NCI-H524 (cell line): ENCODE measurements at regions not wholly inside any gene's neighbourhood (a gene's known extent, or its start where the extent isn't known, plus 50 kb on each side); places are given as distances from the start of the nearest gene placed in this dataset.
"Not testable (repeated sequence)": the region's sequence is repeated elsewhere in the genome, so short reads cannot be mapped to it uniquely, and the experiment has no call there.

Experiments
- DNase-seq, 2 experiments: peaks; one replicate each; lab custom pipeline; 2025; lab: John Stamatoyannopoulos, UW

DNA sequence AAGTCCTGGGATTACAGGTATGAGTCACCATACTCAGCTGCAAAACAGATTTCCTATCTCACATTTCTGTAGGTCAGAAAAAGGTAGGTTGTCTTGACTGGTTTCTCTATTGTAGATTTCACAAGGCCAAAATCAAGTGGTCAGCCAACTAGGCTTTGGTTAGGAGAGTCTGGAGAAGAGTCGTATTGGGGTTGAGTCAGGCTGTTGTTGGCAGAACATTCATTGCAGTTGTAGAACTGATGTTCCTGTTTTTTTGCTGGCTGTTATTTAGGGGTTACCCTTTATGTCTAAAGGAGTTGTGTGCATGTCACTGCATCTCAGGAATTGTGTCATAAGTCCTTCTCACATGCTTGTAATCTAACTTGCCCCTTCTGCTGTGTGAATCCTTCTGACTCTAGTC, 814.2 kb upstream of the GRAMD2B start:
- no peak for DNase-seq

DNA sequence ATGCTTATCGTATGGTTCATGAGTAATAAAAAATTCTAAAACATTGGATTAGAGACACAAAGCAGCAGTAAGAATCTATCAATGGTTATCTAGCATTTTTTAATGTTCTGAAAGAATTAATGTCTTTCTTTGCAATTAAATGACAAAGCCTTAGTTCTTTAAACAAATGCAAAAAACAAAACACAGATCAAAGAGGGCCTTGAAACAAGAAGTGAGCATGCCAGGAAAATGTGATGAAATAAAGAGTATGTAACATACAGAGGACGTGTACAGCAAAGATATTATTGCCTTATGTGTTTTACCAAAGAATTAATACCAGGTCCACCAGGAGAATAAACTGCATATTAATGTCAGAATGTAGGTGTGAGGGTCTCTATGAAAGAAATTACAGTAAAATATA, 812.3 kb upstream of the GRAMD2B start:
- DNase-seq, result no peak

DNA sequence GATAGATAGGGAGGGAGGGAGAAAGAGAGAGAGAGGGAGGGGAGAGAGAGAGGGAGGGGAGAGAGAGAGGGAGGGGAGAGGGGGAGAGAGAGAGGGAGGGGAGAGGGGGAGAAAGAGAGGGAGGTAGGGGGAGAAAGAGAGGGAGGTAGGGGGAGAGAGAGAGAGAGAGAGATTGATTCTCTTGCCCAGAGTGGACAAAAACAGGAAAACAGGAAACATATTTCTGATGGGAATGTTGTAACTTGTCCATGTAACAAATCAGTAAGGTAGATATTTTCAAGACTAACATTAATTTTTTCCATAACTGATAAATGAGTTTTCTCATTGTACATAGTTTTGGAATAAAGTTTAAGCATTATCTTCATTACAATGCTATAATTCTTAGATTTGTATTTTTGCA, 811.7 kb upstream of the GRAMD2B start:
- DNase-seq, result no peak

DNA sequence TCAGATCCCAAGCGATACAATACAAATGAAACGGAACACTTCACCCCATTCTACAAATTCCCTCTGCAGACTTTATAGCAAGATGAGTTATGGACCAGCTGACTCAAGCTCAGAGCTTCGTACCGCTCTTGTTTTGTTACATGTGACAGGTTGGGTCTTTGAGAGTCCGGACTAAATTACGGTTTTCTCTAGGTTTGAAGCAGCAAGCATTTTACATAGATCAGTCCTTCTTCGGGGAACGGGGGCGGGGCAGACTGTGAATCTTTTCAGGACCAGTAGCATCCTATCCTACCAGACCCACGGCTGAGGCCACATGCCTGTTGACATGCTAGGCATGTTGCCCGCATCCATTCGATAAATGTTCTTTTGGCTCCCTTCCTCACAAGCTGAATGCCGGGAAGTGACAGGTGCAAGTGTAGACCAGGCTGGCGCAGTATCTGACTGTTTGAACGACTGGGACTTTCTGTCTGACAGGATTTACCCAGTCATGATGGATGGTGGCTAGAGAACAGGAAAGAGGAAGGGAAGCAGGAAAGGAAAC, 811.0 kb upstream of the GRAMD2B start:
- peak in 1 of 2 experiments; percentile 1 for DNase-seq

DNA sequence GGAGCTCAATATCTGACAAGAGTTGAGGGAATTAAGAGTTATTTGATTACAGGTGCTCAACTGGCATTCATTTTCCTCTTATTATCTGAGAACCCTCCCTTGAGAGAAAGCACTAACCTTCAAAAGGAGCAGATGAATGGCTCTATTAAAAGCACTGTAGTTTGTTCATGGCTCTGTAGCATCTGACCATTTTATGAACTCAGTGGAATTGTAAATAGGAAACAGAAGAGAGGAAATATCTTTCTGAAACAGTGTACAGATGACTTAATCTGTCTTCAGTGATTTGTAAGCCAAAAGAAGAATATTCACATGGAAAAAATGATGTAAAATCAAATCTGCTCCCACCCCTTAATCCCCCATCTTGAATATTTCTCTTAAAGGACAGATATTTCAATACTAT, 810.4 kb upstream of the GRAMD2B start:
- DNase-seq, result no peak

DNA sequence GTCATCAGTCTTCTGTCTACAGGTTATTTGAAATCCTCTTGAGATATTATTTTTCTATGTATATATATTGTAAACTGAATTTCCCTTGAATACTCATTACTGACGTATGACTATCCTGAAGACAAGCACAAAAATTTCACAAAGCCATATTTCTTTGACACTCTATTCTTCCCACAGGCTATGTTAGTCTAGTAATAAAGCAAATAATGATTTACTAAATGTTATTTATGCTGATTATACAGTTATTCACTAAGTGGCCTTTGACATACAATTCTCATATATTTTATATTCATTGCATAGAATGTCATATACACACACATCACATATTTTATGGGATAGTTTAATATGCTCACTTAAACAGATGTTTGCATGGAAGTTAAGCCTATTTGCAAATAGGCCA, 793.0 kb upstream of the GRAMD2B start:
- no peak for DNase-seq

DNA sequence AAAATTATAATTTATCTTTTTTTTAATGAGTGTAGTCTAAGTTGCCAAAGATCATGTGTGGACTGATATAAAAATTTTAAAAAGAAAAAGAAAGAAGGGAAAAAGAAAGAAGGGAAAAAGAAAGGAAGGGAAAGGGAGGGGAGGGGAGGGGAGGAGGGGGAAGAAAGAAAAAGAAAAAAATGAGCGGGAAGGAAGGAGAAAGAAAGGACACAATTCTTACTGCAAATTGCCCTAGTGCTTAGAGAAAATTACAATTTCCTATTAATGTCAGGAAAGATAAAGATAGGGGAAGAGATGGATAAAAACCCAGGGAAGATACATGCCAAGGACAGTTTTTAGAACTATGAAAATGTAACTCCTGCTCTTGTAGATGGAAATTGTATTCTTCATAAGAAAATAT, 789.7 kb upstream of the GRAMD2B start:
- DNase-seq, result no peak

DNA sequence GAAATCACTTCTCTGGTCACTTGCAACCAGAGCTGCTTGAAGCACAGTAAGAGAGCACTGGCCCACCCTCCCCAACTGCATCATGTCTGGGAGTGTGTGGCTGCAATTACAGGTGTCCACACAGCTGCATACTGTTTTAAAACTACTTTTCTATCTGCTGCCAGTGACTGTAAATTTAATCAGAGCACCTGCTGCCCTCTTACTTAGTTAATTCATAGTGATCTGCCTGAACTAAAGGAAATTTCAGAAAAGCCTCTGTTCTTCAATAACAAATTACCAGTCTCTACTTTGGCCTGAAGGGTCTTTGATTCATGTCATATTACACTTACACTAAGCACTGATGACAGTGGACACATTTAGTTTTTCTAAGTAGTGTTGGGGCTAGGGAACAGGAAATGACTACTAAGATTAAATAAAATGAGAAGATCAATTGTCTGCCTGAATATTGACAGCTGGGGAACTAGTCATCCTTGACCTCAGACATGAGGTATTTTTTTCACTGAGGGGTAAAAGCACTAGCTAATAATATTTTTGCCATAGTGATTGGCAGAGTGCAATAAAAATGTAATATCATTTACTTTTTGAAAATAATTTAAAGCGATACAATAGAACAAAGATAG, 788.9 kb upstream of the GRAMD2B start:
- DNase-seq, result peak in 1 of 2 experiments; percentile 62

DNA sequence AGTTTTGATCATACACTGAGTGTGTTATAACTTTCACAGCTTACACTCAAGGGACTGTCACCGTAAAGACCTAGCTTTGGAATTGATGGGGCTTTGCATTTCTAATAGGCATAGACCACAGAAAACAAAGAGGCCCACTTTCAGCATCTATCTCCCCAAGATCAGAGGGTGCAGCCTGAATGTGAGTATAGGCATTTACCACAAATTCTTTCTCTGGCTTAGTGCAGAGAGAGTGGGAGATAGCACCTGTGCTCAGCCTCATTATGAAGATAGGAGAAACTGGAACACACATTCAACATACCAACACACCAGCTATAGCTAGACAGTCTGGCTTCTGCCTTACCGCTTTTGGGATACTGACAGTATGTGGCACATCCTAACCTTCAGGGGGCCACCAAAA, 783.4 kb upstream of the GRAMD2B start:
- DNase-seq, result no peak

DNA sequence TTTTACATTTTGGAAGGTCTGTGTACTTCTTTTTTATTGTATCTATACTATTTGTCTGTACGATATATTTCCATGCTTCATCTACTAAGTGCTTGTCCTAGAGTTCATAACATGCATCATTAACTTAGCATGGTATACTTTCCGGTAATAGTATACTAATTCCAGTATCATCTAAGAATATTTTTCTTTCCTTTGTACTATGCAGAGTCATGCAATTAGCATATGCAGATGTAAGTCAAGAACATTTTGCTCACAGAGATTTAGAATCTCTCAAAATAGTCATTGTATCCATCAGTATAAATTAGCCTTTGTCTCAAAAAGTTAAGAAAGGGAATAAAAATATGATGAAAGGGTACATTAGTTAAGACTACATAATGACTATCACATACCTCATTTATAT, 770.4 kb upstream of the GRAMD2B start:
- DNase-seq, result no peak

DNA sequence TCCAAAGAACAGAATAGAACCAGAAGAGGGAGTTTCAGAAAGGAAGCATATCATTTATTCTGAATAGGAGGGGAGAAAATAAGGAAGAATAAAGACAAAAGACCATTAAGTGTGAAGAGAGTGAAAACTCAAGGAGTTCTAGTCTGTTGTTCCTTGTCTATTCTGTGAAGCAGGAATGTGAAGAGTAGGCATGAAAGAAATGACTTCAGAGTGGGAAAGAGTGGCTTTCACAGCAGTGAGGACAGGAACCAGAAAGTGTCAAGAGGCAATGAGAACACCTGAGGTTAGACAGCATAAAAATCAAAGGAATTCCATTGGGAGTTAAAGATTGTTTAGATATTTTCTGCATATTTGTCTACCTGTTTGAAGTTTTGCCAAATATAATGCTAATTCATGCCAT, 768.8 kb upstream of the GRAMD2B start:
- no peak for DNase-seq

DNA sequence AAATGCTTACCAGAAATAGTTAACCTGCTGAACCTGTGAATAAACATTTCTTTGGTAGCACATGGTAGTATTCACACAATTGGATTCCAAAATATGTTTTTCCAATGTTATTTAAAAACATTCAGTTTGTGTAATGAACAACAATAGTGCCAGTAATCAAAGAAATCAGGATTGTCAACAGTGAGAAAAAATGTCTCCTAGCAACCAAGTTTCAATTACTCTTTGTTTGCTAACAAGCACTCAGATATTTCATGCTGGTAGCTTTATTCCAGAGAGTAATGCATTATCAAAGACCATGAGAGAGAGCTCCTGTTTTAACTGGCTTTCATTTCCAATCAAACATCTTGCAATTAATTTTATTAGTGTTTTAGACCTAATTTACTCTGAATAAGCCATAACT, 768.1 kb upstream of the GRAMD2B start:
- no peak for DNase-seq

DNA sequence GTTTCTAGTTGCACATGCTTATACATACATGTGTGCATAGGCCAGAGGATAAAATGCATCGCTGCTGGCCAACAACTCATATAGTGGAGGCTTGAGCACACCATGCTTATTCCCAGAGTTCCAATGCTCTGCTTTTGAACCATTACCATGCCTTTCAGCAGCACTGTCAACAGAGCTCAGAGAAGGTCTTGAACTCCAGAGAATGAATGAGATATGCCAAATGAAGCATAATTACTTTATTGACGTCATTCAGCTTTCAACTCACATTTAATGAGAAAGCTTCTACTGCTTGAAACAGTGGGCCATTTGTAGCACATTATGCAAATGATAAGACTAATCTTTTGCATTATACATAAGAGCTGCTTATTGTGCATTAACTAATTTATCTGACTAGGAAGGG, 765.3 kb upstream of the GRAMD2B start:
- no peak for DNase-seq

DNA sequence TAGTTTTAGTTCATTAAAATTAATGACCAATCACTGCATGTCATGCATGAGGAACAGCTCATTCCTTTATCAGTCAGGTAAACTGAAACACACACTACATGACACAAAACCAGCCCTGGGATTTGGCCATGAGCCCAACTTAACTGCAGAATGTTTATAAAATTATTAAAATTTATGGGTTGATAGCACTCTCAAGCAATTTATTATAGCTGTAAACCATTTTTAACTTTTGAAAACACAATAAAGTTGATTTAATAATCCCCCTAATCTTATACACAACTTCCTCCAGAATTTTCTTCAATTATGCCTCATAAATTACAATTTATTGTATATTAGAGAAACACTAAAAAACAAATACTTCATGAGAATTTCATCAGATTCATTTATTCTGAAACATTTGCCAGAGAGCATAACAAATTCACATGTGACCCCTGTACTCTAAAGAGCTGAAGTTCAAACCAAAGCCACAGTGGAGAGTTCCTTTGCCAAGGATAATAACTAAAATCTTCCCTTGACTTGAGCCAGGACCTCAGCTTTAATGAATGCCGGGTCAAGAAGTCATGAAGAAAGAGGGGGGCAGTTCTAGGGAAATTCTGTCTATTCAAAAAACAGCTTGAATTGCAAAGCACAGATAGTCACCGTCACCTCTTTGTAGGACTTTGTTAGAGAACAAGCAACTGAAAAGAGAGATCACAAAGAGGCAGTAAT, 763.7 kb upstream of the GRAMD2B start:
- no peak for DNase-seq

DNA sequence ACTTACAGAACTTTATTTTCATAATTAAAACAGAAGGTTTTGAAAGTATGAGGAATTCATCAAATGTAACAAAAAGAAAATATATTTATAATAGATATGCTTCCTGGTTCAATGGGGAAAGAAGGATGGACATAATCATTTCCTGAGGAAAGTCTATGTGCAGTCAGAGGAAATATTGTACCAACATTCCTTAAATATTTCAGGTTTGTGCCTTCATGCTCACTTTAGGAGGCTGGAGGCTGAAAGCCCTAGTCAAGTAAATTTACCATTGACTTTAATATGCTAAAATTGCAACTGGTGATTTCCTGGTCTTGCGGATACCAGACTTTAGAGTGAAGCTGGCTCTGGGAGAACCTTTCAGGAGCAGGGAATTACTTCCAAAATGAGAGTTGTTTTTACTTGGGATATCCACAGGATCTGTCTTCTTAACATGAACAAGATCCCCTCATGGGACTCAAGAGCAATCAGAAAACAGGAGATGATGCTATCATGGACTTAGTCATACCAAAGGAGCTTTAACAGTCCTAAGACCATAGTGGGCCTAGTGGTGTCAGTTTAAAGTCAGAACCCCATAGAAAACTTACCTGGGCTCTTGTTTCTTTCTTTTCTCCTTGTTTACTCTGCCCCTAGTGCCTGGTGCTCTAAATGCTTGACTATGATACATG, 762.8 kb upstream of the GRAMD2B start:
- DNase-seq, result no peak

DNA sequence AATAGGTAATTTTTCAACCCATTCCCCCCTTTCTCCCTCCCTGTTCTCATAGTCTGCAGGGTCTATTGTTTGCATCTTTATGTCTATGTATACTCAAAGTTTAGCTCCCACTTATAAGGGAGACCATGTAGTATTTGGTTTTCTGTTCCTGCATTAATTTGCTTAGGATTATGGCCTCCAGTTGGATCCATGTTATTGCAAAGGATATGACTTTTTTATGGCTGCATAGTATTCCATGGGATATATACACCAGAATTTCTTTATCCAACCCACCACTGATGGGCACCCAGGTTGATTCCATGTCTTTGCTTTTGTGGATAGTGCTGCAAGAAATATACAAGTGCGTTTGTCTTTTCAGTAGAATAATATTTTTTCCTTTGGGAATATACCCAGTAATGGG, 761.6 kb upstream of the GRAMD2B start:
- no peak for DNase-seq

DNA sequence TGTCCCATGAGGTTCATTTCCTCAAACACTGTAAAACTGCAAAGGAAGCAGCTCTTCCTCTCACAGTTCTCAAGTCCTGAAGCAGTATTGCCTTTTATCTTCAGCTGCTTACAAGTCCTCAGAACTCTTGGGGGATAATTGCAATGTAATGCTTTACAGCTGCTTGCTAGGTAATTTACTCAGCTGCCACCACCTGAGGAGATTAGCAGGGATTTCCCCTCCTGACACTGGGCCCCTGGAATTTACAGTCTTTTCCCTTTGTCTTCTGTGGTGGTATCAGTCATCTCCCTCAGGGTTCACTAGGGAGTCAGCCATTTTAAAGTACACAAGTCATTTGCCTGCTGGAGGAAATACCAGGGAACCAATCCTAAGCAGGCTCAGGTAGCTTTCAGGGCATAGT, 754.3 kb upstream of the GRAMD2B start:
- DNase-seq, result peak; percentile 1 to 60

DNA sequence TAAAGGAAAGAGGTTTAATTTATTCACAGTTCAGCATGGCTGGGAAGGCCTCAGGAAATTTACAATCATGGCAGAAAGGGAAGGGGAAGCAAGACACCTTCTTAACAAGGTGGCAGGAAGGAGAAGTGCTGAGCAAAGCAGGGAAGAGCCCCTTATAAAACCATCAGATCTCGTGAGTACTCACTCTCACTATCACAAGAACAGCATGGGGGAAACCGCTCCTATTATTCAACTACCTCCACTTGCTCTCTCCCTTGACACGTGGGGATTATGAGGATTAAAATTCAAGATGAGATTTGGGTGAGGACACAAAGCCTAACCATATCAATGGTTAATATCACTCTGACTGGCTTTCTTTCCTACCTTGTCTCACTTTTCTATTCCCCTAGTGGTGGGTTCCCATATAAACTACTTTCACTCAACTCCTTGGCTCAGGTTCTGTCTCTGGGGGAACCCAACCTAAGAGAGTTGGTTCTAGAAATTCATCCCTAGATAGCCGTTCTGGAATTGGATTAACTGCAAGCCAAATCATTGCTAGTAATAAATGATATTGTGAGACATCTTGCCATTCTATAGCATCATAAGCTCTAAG, 749.8 kb upstream of the GRAMD2B start:
- DNase-seq, result no peak

DNA sequence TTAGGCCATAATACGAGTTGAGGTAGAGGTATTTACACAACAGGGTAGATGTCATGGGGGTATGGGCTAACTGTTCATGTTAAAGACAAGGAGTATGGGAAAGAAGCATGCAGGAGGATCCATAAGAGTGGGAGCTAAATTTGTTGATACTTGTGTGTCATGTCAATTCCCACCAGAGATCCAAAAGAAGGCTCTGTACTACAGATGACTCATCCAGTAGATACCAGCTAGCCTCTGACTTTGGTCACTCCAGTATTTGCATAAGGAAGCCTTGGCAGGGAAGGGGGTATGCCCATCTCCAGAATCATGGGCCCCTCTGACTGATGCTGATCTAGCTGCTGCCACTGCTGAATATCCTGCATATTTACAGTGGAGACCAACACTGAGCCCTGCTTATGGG, 743.7 kb upstream of the GRAMD2B start:
- no peak for DNase-seq

DNA sequence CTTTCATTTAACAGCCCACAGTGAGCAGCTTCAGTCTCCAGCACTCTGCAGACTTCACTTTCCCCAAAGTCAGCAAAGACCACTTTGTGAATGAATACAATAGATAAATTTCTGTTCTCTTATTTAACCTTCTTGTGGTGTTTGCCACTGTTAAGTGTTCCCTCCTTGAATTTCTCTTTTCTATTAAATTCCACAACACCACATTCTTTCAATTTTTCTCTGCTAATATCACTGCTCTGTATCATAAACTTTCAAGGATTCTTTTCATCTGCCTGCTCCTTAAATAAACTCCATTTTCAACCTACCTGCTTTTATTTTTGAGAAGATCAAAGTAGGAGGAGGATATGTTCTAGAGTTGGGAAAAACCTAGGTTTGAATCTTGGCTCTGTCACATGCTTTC, 739.5 kb upstream of the GRAMD2B start:
- DNase-seq, result no peak

DNA sequence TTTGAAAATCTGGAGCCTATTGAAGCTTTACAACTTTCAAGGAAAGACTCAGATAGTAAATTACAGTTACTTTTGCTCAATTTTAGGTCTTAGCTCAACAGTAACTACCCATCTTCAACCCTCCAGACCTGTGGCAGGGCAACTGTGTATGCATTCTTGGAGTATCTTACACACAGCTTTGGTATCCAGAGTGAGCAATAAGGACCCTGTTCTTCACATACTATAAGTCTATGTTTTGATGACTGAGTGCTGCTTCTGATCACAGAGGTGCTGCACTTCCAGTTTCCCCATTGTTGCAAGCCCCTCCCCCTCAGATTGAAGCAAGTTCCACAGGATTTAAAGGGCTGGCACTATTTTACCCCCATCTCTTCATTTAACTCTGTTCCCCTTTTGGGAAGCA, 737.4 kb upstream of the GRAMD2B start:
- DNase-seq, result no peak

DNA sequence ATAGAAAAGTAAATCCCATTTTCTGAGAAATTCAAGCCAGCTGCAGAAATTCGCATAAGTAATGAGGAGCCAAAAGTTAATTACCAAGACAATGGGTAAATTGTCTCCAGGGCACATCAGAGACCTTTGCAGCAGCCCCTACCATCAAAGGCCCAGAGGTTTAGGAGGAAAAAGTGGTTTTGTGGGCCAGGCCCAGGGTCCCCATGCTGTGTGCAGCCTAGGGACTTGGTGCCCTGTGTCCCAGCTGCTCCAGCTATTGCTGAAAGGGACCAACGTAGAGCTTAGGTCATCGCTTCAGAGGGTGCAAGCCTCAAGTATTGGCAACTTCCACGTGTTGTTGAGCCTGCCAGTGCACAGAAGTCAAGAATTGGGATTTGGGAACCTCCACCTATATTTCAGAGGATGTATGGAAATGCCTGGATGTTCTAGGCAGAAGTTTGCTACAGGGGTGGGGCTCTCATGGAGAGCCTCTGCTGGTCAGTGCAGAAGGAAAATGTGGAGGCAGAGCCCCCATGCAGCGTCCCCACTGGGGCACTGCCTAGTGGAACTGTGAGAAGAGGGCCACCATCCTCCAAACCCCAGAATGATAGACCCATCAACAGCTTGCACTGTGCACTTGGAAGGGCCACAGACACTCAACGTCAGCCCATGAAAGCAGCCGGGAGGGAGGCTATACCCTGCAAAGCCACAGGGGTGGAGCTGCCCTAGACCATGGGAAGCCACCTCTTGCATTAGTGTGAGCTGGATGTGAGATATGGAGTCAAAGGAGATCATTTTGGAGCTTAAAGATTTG, 731.3 kb upstream of the GRAMD2B start:
- not testable (repeated sequence) for DNase-seq
